Peyer's patch (tissue), 4 donors: ENCODE measurements at regions not wholly inside any gene's neighbourhood (a gene's known extent, or its start where the extent isn't known, plus 50 kb on each side); places are given as distances from the start of the nearest gene placed in this dataset.

Source experiments
- CTCF ChIP-seq, 6 experiments: fragments of 450-650 bp in 4 of 6; fragments of 200-600 bp in 2 of 6; sonication (generic) in 1 of 6; IDR thresholded peaks; one replicate each; pipeline ENCODE4 v1.5.1; 2017 to 2019; ENCODE audit warnings: antibody characterized with exemption in 6 of 6, mild to moderate bottlenecking in 3 of 6, moderate library complexity in 1 of 6
- POLR2A ChIP-seq, 2 donors: fragments of 450-650 bp; IDR thresholded peaks; one replicate each; pipeline ENCODE4 v1.5.1; 2017; ENCODE audit warnings: antibody characterized with exemption in 2 of 2, mild to moderate bottlenecking in 2 of 2, moderate library complexity in 2 of 2

DNA sequence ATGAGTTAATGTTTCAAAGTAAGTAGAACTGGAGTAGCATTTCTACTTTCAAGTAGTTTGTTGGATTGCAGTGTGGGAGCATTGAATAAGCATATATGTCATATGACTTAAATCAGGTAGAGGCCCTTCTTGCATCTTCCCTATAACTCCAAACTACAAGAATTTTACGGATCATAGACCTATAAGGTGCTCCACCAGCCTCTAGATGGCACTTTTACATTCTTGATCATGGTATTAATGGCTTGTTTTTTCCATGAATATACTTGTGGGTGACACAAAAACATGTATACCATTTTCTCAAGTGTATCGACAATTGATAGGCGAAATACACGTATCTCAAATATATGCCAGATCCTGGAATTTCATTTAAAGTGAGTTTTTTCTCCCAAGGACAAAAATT lies 311.1 kb downstream of the ZPLD1 start:
- TF ChIP-seq POLR2A (IDR thresholded peaks at IDR 0.05) (no peak), CTCF (IDR thresholded peaks at IDR 0.05) (no peak)
